ENCODE measurements at regions not wholly inside any gene's neighbourhood (a gene's known extent, or its start where the extent isn't known, plus 50 kb on each side); places are given as distances from the start of the nearest gene placed in this dataset.

DNA sequence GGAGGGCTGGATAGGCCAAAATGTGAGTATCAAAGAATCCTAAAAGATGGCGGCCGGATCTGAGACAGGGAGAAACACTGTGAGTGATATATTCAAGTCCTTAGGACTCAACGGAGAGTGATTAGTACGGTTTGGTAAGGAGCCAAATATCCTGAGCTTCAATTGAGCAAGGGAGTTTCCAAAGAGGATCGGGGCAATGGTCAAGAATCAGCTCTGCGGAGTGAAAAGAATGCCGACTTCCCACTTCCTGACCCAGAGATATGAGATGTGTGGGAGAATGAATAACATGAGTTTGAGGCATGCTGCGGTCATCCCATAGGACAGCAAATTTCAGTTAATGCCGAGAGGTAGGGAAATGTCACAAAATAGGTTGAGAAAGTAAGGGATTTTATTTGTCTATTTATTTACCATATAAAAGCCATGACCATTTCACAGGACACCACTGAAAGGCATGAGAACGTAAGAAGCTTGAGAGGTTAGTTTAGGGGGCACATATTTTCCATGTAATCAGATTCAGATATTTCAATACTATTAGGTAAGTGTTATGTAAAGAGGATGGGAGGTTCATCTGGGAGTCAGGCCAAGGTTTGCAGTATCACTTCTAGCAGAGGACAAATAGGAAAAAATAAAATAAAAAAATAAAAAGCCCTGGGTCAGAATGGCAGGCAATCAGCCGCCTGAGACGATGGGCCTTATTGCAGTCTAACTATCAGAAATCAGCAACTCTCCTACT lies 165.6 kb downstream of the HGF start:
- Histone ChIP-seq H3K79me2 (ENCODE audit: control insufficient read depth, insufficient read depth, low read length) (no peaks in the 10 kb centered on the region), H3K4me1 (ENCODE audit: control insufficient read depth, extremely low read depth, insufficient read depth, low read length) (peaks cover 5% of the 10 kb centered on the region), H4K20me1 (ENCODE audit: control insufficient read depth, extremely low read depth, insufficient read depth, low read length) (no peaks in the 10 kb centered on the region), H3K9ac (ENCODE audit: insufficient read depth, low read length) (no peak overlapping the region), H3K36me3 (ENCODE audit: control insufficient read depth, insufficient read depth, low read length) (no peaks in the 10 kb centered on the region), H3K9me3 (ENCODE audit: control insufficient read depth, insufficient read depth, low read depth, low read length) (no peaks in the 10 kb centered on the region), H3K27ac (ENCODE audit: insufficient read depth, low read length) (peak overlapping the region; percentile 26), H3K4me2 (ENCODE audit: extremely low read depth, insufficient read depth, low read length) (no peak overlapping the region), H2AFZ (ENCODE audit: low read length) (peak overlapping the region; percentile 18), H3K4me3 (replicated peaks in 1 of 4; ENCODE audit: control extremely low read depth in 1 of 4, insufficient read depth in 1 of 4, low read depth in 3 of 4, low read length in 4 of 4) (no peak overlapping the region), H3K27me3 (ENCODE audit: control insufficient read depth, insufficient read depth, low read length) (no peaks in the 10 kb centered on the region)
- peak; percentile 96 to 99 for DNase-seq (ENCODE audit: low read depth in 2 of 2)
- TF ChIP-seq, protein P1, sequence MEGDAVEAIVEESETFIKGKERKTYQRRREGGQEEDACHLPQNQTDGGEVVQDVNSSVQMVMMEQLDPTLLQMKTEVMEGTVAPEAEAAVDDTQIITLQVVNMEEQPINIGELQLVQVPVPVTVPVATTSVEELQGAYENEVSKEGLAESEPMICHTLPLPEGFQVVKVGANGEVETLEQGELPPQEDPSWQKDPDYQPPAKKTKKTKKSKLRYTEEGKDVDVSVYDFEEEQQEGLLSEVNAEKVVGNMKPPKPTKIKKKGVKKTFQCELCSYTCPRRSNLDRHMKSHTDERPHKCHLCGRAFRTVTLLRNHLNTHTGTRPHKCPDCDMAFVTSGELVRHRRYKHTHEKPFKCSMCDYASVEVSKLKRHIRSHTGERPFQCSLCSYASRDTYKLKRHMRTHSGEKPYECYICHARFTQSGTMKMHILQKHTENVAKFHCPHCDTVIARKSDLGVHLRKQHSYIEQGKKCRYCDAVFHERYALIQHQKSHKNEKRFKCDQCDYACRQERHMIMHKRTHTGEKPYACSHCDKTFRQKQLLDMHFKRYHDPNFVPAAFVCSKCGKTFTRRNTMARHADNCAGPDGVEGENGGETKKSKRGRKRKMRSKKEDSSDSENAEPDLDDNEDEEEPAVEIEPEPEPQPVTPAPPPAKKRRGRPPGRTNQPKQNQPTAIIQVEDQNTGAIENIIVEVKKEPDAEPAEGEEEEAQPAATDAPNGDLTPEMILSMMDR (conservative IDR thresholded peaks at IDR 0.05 in 1 of 2, IDR thresholded peaks at IDR 0.05 in 1 of 2; ENCODE audit: low read depth in 1 of 2, low read length in 2 of 2), result no peak
- TF ChIP-seq EZH2 (IDR thresholded peaks at IDR 0.05; ENCODE audit: low read length, missing control alignments), result no peak

DNA sequence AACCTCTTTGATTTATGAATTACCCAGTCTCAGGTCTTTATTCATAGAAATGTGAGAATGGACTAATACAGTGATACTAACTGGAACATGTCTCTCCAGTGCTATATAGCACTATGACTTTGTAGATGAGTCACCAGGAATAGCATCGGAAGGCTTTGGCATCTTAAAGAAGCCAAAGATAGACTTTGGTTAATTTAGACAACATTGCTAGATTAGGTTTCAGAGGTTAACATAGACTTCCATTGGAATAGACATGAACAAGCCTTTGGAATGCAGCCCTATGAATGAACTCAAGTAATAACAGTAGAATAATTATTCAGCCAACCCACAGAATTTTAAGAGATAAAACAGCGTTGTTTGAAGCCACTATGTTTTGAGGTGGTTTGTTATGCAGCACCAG lies 169.2 kb downstream of the HGF start:
- DNase-seq (ENCODE audit: low read depth in 2 of 2), result peak; percentile 63 to 98
- H3K4me3 ChIP-seq (replicated peaks in 1 of 4; ENCODE audit: control extremely low read depth in 1 of 4, insufficient read depth in 1 of 4, low read depth in 3 of 4, low read length in 4 of 4), result no peak overlapping the region
- no peak overlapping the region for H3K4me2 ChIP-seq (ENCODE audit: extremely low read depth, insufficient read depth, low read length)
- H4K20me1 ChIP-seq (ENCODE audit: control insufficient read depth, extremely low read depth, insufficient read depth, low read length), result no peaks in the 10 kb centered on the region
- no peaks in the 10 kb centered on the region for H3K79me2 ChIP-seq (ENCODE audit: control insufficient read depth, insufficient read depth, low read length)
- no peaks in the 10 kb centered on the region for H3K9me3 ChIP-seq (ENCODE audit: control insufficient read depth, insufficient read depth, low read depth, low read length)
- no peak overlapping the region for H3K27ac ChIP-seq (ENCODE audit: insufficient read depth, low read length)
- H3K27me3 ChIP-seq (ENCODE audit: control insufficient read depth, insufficient read depth, low read length), result no peaks in the 10 kb centered on the region
- no peaks in the 10 kb centered on the region for H3K36me3 ChIP-seq (ENCODE audit: control insufficient read depth, insufficient read depth, low read length)
- no peak for TF ChIP-seq EZH2 (IDR thresholded peaks at IDR 0.05; ENCODE audit: low read length, missing control alignments)
- TF ChIP-seq, protein P1 (conservative IDR thresholded peaks at IDR 0.05 in 1 of 2, IDR thresholded peaks at IDR 0.05 in 1 of 2; ENCODE audit: low read depth in 1 of 2, low read length in 2 of 2), result no peak
- H3K4me1 ChIP-seq (ENCODE audit: control insufficient read depth, extremely low read depth, insufficient read depth, low read length), result peaks cover 5% of the 10 kb centered on the region
- H3K9ac ChIP-seq (ENCODE audit: insufficient read depth, low read length), result no peak overlapping the region
- no peak overlapping the region for H2AFZ ChIP-seq (ENCODE audit: low read length)

DNA sequence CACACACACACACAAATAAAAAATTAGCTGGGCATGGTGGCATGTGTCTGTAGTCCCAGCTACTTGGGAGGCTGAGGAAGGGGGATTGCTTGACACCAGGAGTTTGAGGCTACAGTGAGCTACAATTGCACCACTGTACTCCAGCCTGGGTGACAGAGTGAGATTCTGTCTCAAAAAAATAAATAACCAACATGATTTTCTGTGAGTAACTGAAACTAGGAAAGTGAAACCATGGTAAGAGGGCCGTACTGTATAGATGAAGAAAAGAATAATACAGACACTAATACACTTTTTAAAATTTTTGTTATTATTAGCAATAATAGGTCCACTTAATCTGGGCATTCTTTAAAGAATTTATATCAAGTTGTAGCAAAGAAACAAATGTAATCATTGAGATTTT lies 170.9 kb downstream of the HGF start:
- Histone ChIP-seq H3K27ac (ENCODE audit: insufficient read depth, low read length) (no peak overlapping the region), H3K4me3 (replicated peaks in 1 of 4; ENCODE audit: control extremely low read depth in 1 of 4, insufficient read depth in 1 of 4, low read depth in 3 of 4, low read length in 4 of 4) (no peak overlapping the region)
- no peak for TF ChIP-seq EZH2 (IDR thresholded peaks at IDR 0.05; ENCODE audit: low read length, missing control alignments)
- TF ChIP-seq, protein P1 (conservative IDR thresholded peaks at IDR 0.05 in 1 of 2, IDR thresholded peaks at IDR 0.05 in 1 of 2; ENCODE audit: low read depth in 1 of 2, low read length in 2 of 2), result no peak

More for the DNA sequence above, 170.9 kb downstream of the HGF start:
- Histone ChIP-seq H3K9ac (ENCODE audit: insufficient read depth, low read length) (no peak overlapping the region), H3K36me3 (ENCODE audit: control insufficient read depth, insufficient read depth, low read length) (no peaks in the 10 kb centered on the region), H3K4me2 (ENCODE audit: extremely low read depth, insufficient read depth, low read length) (no peak overlapping the region), H4K20me1 (ENCODE audit: control insufficient read depth, extremely low read depth, insufficient read depth, low read length) (no peaks in the 10 kb centered on the region), H3K27me3 (ENCODE audit: control insufficient read depth, insufficient read depth, low read length) (no peaks in the 10 kb centered on the region), H3K79me2 (ENCODE audit: control insufficient read depth, insufficient read depth, low read length) (no peaks in the 10 kb centered on the region), H3K9me3 (ENCODE audit: control insufficient read depth, insufficient read depth, low read depth, low read length) (no peaks in the 10 kb centered on the region), H2AFZ (ENCODE audit: low read length) (no peak overlapping the region), H3K4me1 (ENCODE audit: control insufficient read depth, extremely low read depth, insufficient read depth, low read length) (no peaks in the 10 kb centered on the region)
- no peak for DNase-seq (ENCODE audit: low read depth in 2 of 2)

All from fibroblast of lung (primary cell).